B cell (primary cell): ENCODE measurements at regions not wholly inside any gene's neighbourhood (a gene's known extent, or its start where the extent isn't known, plus 50 kb on each side); places are given as distances from the start of the nearest gene placed in this dataset.

Source experiments
- CTCF ChIP-seq: fragments of 200-600 bp; IDR thresholded peaks from one replicate; pipeline ENCODE4 v1.8.0; 2022; ENCODE audit warnings: antibody characterized with exemption, mild to moderate bottlenecking
- EZH2 ChIP-seq: IDR thresholded peaks from 2 replicates; pipeline ENCODE4 v1.6.1; 2012; ENCODE audit warnings: borderline replicate concordance, low read depth, mild to moderate bottlenecking, moderate library complexity, low read length; ENCODE audit not compliant: insufficient read depth, poor library complexity, severe bottlenecking

GRCh38 chr12:124680863-124681778, 113.7 kb upstream of the NCOR2 start:
- TF ChIP-seq CTCF, result peak; percentile 11
- TF ChIP-seq EZH2, result no peak
